GM19238 (cell line): ENCODE measurements at regions not wholly inside any gene's neighbourhood (a gene's known extent, or its start where the extent isn't known, plus 50 kb on each side); places are given as distances from the start of the nearest gene placed in this dataset.

Experiments
- DNase-seq: peaks from one replicate; pipeline ENCODE4 v3.0.0; 2011; ENCODE audit warnings: low spot score; ENCODE audit not compliant: insufficient read length

GRCh38 chr1:105779727-105780126 is 1276.7 kb upstream of the PRMT6 start:
- no peak for DNase-seq

GRCh38 chr1:105785021-105785420 is 1271.5 kb upstream of the PRMT6 start:
- DNase-seq, result no peak

GRCh38 chr1:105793536-105794146 is 1262.8 kb upstream of the PRMT6 start:
- no peak for DNase-seq

- no peak for DNase-seq
Observed at GRCh38 chr1:105795741-105796140, 1260.7 kb upstream of the PRMT6 start.

DNA sequence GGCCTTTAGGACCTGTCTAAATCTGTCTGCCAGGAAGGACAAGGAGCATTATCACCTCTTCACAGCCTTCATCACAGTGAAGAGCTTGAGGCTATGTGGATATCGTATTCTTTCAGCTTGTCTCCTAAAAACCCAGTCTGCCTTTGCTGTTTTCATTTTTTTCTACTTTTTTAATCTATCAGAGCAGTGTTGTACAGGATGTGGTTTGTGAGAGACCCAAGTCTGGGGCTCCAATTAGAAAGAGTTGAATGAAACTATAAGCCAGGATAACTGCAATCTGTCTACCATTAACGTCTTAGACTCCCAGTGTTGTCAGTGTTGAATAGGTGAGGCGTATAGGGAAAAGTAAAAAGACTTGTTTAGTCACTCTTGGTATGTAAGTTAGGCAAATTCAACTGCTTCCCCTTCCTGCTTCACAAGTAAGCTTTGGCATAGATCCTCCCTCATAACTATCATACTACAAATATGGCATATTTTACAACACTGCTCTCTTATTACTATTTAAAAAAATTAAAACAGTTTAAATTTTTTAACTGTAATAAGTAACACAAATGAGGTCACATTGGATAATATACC is 1225.8 kb upstream of the PRMT6 start:
- no peak for DNase-seq

- DNase-seq, result no peak
Observed at GRCh38 chr1:105838071-105838470, 1218.4 kb upstream of the PRMT6 start.

GRCh38 chr1:105865546-105865945 is 1190.9 kb upstream of the PRMT6 start:
- no peak for DNase-seq

- no peak for DNase-seq
Observed at GRCh38 chr1:105872817-105873216, 1183.7 kb upstream of the PRMT6 start.

- no peak for DNase-seq
Observed at GRCh38 chr1:105874621-105875020, 1181.9 kb upstream of the PRMT6 start.

DNA sequence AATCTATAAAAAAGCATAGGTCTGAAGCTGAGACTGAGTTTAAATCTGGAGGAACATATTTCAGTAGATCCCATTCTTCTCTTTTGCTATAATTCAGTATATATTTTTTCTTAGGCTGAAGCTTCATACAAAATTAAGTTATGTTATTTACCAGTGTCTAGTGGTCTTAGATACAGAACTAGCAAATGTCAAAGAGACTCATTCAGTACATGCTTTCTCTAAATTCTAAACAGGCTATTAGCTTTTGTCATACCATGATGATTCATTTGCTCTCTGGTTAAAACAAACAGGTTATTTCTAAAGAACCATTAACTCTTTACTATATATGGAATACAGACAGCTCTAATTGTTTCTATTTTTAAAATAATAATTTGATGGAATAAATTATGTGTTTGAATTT is 1170.2 kb upstream of the PRMT6 start:
- no peak for DNase-seq

DNA sequence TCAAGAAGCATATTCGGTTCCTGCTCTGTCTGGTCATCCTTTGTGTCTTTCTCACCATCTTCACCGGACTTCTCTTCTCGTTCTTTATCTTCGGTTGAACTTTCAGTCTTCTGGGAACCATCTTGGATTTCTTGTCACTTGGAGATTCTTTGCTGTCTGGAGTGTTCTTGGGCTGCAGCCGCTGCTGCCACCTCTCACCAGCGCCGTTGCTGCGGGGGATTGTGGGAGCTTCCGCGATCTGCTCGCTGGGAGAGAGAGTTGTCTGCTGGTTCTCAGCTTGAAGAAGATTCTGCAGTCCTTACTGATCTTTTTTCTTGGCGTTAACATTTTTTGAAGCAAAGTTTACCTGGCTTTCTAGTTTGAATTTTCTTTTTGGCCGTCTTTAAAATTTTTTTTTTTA is 1165.2 kb upstream of the PRMT6 start:
- no peak for DNase-seq

- DNase-seq, result no peak
Observed at GRCh38 chr1:105894006-105894405, 1162.5 kb upstream of the PRMT6 start.

GRCh38 chr1:105909811-105910210 is 1146.7 kb upstream of the PRMT6 start:
- no peak for DNase-seq

DNA sequence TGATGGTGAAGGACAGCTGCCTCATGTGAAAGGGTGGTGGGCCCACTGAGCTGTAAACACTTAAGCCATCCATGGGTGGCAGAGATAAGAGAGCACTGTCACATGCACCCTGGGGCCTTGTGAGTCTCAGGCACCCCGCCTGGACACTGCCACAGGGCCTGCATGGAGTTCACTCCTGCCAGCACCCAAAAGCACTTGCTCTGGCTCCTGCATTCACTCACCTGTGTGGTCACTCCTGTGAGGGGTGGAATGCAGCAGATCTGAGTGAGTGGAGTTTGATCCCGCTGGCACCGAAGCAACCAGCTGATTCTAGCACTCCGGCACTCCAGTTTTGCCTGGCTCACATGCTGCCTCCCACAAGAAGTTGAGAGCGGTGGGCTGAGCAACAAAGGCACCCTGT is 1142.1 kb upstream of the PRMT6 start:
- no peak for DNase-seq

GRCh38 chr1:105934806-105935205 is 1121.7 kb upstream of the PRMT6 start:
- no peak for DNase-seq

GRCh38 chr1:105964879-105965278 is 1091.6 kb upstream of the PRMT6 start:
- DNase-seq, result no peak

DNA sequence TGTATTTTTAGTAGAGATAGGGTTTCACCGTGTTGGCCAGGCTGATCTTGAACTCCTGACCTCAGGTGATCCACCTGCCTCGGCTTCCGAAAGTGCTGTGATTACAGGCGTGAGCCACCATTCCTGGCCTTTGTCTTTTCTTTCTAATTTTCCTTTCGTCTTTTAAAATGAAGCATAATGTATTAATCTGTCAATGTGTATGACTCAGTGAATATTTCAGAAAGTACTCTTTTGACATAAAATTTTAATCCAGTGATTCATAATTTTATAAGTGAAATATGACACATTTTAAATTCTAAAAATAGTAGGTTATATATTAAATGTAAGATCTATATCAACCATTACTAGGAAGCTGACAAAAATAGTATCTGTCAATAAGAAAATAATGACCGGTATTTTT is 1059.0 kb upstream of the PRMT6 start:
- no peak for DNase-seq

DNA sequence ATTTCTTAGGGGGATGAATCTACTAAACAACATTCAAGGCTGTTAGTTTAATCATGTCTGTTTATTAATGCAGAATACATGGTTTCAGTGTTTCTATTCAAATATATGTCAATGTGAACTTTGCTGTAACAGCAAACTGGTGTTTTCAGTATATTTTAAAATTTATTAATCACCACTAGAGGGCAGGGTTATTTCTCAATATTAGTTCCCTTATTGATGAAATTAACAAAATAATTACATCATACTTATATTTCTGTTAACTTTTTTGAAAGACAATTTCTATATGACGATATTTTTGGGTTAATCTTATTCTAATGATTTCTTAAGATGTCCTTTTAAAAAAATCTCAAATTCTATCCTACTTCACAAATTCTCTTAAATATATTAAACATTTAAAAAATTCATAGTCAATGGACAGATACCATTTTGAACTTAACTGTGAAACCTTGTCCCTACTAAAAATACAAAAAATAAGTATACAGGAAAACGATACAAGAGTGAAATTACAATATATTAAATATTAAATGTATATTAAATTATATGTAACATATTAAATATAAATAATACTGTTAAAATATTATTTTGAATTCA is 1034.1 kb upstream of the PRMT6 start:
- no peak for DNase-seq

DNA sequence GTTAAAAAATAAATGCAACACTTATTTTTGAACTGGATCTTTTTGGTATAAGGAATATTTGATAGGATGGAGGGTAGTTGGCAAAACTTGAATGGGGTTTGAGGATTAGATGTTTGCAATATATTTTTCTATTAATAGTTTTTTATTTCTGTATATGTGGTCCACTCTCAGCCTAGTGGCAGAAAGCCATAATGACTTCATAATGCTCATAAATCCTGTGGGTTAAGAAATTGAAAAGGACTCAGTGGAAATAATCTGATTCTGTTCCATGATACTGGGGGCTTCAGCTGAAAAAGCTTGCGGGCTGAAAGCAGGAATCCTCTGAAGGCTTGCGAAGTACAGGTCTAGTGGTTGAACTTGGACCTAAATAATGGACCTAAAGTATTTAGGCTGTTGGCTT is 1028.6 kb upstream of the PRMT6 start:
- no peak for DNase-seq

DNA sequence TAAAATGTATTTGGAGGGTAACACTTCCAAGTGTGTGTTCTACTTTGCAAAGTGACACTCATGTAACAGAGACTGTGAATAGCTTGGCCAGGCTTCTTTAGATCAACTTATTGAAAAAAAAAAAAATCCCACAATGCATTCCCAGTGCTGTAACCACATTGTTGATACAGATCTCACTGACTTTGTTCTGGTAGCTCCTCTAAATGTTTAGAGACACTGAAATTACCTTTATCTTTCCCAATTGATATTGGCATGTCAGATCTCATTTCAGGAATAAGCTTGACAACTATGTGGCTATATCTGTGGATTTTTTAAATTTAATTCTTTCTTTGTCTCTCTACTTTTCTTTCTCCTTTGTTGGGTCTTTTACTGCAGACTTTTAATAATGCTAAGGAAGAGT is 1018.9 kb upstream of the PRMT6 start:
- DNase-seq, result no peak

DNA sequence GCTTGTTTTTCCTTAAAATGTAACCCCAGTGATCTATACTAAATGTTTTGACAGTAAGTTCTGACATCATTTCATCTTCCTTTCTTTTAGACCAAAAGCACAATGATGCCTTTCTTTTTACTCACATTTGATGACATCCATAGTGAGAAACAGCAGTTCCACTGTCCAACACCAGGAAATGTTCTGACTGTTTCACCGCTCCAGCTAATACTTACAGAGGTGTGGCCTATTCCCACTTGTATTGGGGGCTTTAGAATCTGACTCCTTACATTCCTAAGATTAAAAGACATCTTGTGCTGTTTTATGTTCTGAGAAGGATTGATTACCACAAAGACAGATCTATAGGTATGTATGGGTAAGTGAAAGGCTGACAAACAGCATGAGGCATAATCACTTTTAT is 1018.2 kb upstream of the PRMT6 start:
- DNase-seq, result no peak

DNA sequence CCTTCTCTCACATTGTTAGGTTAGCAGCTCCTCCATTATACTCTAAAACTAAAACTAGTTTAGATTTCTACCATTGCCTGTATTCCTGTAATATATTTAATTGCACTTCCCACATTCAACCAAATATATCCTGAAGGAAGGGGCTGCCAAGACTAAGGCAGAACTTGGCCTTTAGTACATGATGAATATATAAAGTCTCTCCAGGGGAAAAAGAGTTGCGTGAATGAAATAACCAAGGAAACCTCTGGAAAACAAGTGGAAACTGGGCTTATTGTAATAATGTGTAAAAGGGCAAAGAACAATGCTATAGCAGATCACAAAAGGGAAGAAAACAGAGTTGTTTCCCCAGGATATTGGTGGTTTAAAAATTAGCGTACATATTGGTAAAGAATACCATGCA is 1012.5 kb upstream of the PRMT6 start:
- no peak for DNase-seq

GRCh38 chr1:106047210-106047609 is 1009.3 kb upstream of the PRMT6 start:
- DNase-seq, result no peak
